H1 (cell line): ENCODE measurements at regions not wholly inside any gene's neighbourhood (a gene's known extent, or its start where the extent isn't known, plus 50 kb on each side); places are given as distances from the start of the nearest gene placed in this dataset.

Source experiments
- CTCF ChIA-PET: fragments of 300-600 bp; sonication (Branson Sonifier 250); formaldehyde crosslinking; loops from one replicate; lab custom pipeline; 2021; ENCODE audit not compliant: partially characterized antibody; lab: Charles Lee
- POLR2A ChIA-PET: fragments of 300-600 bp; sonication (Branson Sonifier 250); formaldehyde crosslinking; loops from one replicate; lab custom pipeline; 2021; ENCODE audit warnings: inconsistent platforms; ENCODE audit not compliant: partially characterized antibody; lab: Charles Lee
- DNase-seq, 2 experiments: peaks; one replicate each; pipeline versions ENCODE4 v3.0.0 to v3.0.0-alpha.2; 2010 to 2022; ENCODE audit warnings: low spot score in 2 of 2, low read depth in 1 of 2, mixed read lengths in 1 of 2
- FAIRE-seq: peaks from 2 replicates; lab custom pipeline; 2011; peaks lifted over from hg19 to GRCh38; lab: Jason Lieb, UNC
- H2AFZ ChIP-seq: 2 replicates; pipeline ENCODE4 v1.8.1; 2012; ENCODE audit warnings: low read length, inconsistent platforms
- H2AK5ac ChIP-seq: 2 replicates; pipeline ENCODE4 v1.6.1; 2013; ENCODE audit warnings: low read depth, low read length
- H2BK120ac ChIP-seq: replicated peaks from 2 replicates; pipeline ENCODE3; 2013; ENCODE audit warnings: low read depth, low read length, inconsistent platforms
- H2BK12ac ChIP-seq: 2 replicates; pipeline ENCODE4 v1.6.1; 2013; ENCODE audit warnings: low read depth, low read length
- H2BK15ac ChIP-seq: 2 replicates; pipeline ENCODE4 v1.6.1; 2013; ENCODE audit warnings: low read length
- H2BK20ac ChIP-seq: 2 replicates; pipeline ENCODE4 v1.6.1; 2013; ENCODE audit warnings: low read length
- H2BK5ac ChIP-seq: 2 replicates; pipeline ENCODE4 v1.6.1; 2013; ENCODE audit warnings: low read depth, low read length
- H3K14ac ChIP-seq: 2 replicates; pipeline ENCODE4 v1.6.1; 2013; ENCODE audit warnings: inconsistent platforms; ENCODE audit not compliant: insufficient read length
- H3K18ac ChIP-seq: 2 replicates; pipeline ENCODE4 v1.6.1; 2013; ENCODE audit warnings: low read length; ENCODE audit errors: extremely low read depth
- H3K23ac ChIP-seq: 2 replicates; pipeline ENCODE4 v1.6.1; 2013; ENCODE audit warnings: inconsistent platforms; ENCODE audit not compliant: insufficient read length
- H3K23me2 ChIP-seq: 2 replicates; pipeline ENCODE4 v1.6.1; 2013; ENCODE audit warnings: low read depth, low read length
- H3K27ac ChIP-seq: 2 replicates; pipeline ENCODE4 v1.6.1; 2011; ENCODE audit warnings: low read depth, low read length, inconsistent platforms
- H3K27me3 ChIP-seq, 4 experiments: replicated peaks in 1 of 4; 1 replicate in 1 of 4; 2 replicates in 3 of 4; pipeline versions ENCODE4 v1.6.1 to v1.8.1; 2011 to 2013; ENCODE audit warnings: low read length in 3 of 4, mild to moderate bottlenecking in 3 of 4, inconsistent platforms in 2 of 4, mixed read lengths in 2 of 4, moderate library complexity in 1 of 4; ENCODE audit not compliant: control insufficient read depth in 3 of 4, insufficient read depth in 3 of 4; ENCODE audit errors: extremely low read depth in 1 of 4
- H3K36me3 ChIP-seq, 4 experiments: 2 replicates each; pipeline versions ENCODE4 v1.6.1 to v1.8.1; 2011 to 2013; ENCODE audit warnings: mild to moderate bottlenecking in 4 of 4, low read length in 3 of 4, moderate library complexity in 2 of 4, control low read depth in 1 of 4, inconsistent platforms in 1 of 4; ENCODE audit not compliant: insufficient read depth in 4 of 4, control insufficient read depth in 2 of 4
- H3K4ac ChIP-seq: replicated peaks from 2 replicates; pipeline ENCODE3; 2013; ENCODE audit warnings: low read length, low read depth, mixed read lengths, inconsistent platforms; ENCODE audit not compliant: insufficient read length
- H3K4me1 ChIP-seq, 4 experiments: replicated peaks in 1 of 4; 1 replicate in 1 of 4; 2 replicates in 3 of 4; pipeline versions ENCODE4 v1.6.1 to v1.8.1; 2011 to 2013; ENCODE audit warnings: low read length in 3 of 4, inconsistent platforms in 2 of 4, mixed read lengths in 1 of 4; ENCODE audit not compliant: insufficient read depth in 4 of 4, control insufficient read depth in 3 of 4
- H3K4me2 ChIP-seq, 2 experiments: 2 replicates each; pipeline versions ENCODE4 v1.6.1 to v1.8.1; 2011 to 2013; ENCODE audit warnings: low read depth in 2 of 2, low read length in 2 of 2, control low read depth in 1 of 2, inconsistent platforms in 1 of 2, mild to moderate bottlenecking in 1 of 2; ENCODE audit not compliant: insufficient read depth in 1 of 2
- H3K4me3 ChIP-seq, 4 experiments: fragments of 200-600, 300-600 bp in 1 of 4; sonication (generic), shearing (Covaris generic), sonication (Bioruptor Twin) in 1 of 4; 2 replicates each; pipeline versions ENCODE4 v1.5.1 to v1.8.1; 2011 to 2016; ENCODE audit warnings: low read length in 4 of 4, low read depth in 3 of 4, control low read depth in 2 of 4, inconsistent platforms in 2 of 4, mild to moderate bottlenecking in 2 of 4, mixed read lengths in 1 of 4, moderate library complexity in 1 of 4; ENCODE audit not compliant: insufficient read depth in 2 of 4; ENCODE audit errors: extremely low read depth in 1 of 4
- H3K56ac ChIP-seq: replicated peaks from 2 replicates; pipeline ENCODE3; 2013; ENCODE audit warnings: low read depth, mild to moderate bottlenecking, mixed read lengths, low read length, inconsistent platforms; ENCODE audit not compliant: insufficient read length
- H3K79me1 ChIP-seq: 2 replicates; pipeline ENCODE4 v1.6.1; 2013; ENCODE audit warnings: low read depth, low read length, control low read depth
- H3K79me2 ChIP-seq, 2 experiments: 2 replicates each; pipeline versions ENCODE4 v1.6.1 to v1.8.1; 2012 to 2013; ENCODE audit warnings: low read length in 2 of 2, mild to moderate bottlenecking in 2 of 2, inconsistent platforms in 1 of 2; ENCODE audit not compliant: insufficient read depth in 2 of 2, control insufficient read depth in 1 of 2
- H3K9ac ChIP-seq, 4 experiments: replicated peaks in 1 of 4; 1 replicate in 1 of 4; 2 replicates in 3 of 4; pipeline versions ENCODE4 v1.6.1 to v1.8.1; 2011 to 2013; ENCODE audit warnings: low read depth in 3 of 4, low read length in 3 of 4, control low read depth in 2 of 4, mild to moderate bottlenecking in 2 of 4, moderate library complexity in 2 of 4, inconsistent platforms in 1 of 4; ENCODE audit errors: extremely low read depth in 1 of 4
- H3K9me3 ChIP-seq, 2 experiments: 2 replicates each; pipeline versions ENCODE4 v1.6.1 to v1.8.1; 2012 to 2013; ENCODE audit warnings: mild to moderate bottlenecking in 2 of 2, moderate library complexity in 2 of 2, control low read depth in 1 of 2, inconsistent platforms in 1 of 2, low read depth in 1 of 2, low read length in 1 of 2, mixed read lengths in 1 of 2; ENCODE audit not compliant: insufficient read depth in 2 of 2
- H4K20me1 ChIP-seq, 2 experiments: replicated peaks in 1 of 2; 2 replicates each; pipeline versions ENCODE3 to v1.8.1; 2011 to 2013; ENCODE audit warnings: inconsistent platforms in 2 of 2, low read length in 2 of 2, mild to moderate bottlenecking in 1 of 2; ENCODE audit not compliant: insufficient read depth in 2 of 2, control insufficient read depth in 1 of 2
- H4K5ac ChIP-seq: 2 replicates; pipeline ENCODE4 v1.6.1; 2013; ENCODE audit warnings: low read length, low read depth, mixed read lengths, inconsistent platforms; ENCODE audit not compliant: insufficient read length
- H4K8ac ChIP-seq: 2 replicates; pipeline ENCODE4 v1.8.0; 2013; ENCODE audit warnings: mild to moderate bottlenecking, moderate library complexity, low read length, inconsistent platforms; ENCODE audit not compliant: insufficient read depth; ENCODE audit errors: extremely low read depth
- H4K91ac ChIP-seq: replicated peaks from 2 replicates; pipeline ENCODE3; 2013; ENCODE audit warnings: low read length, mixed read lengths, inconsistent platforms; ENCODE audit not compliant: insufficient read length
- BACH1 ChIP-seq: IDR thresholded peaks from 2 replicates; pipeline ENCODE4 v1.6.1; 2012; ENCODE audit warnings: low read length, improper control_type of control experiment
- E2F6 ChIP-seq: IDR thresholded peaks from 2 replicates; pipeline ENCODE4 v1.6.1; 2012; ENCODE audit warnings: inconsistent platforms
- FOSL1 ChIP-seq: IDR thresholded peaks from 2 replicates; pipeline ENCODE4 v1.6.1; 2011; ENCODE audit warnings: mild to moderate bottlenecking, low read depth, low read length, moderate library complexity; ENCODE audit not compliant: insufficient read depth
- HDAC6 ChIP-seq: IDR thresholded peaks from one replicate; pipeline ENCODE4 v1.7.1; 2012; ENCODE audit warnings: low read depth, mild to moderate bottlenecking, inconsistent platforms, low read length, moderate library complexity
- POU5F1 ChIP-seq: IDR thresholded peaks from 2 replicates; pipeline ENCODE4 v1.6.1; 2011; ENCODE audit warnings: low read depth, mild to moderate bottlenecking, low read length, moderate library complexity
- RAD21 ChIP-seq, 2 experiments: IDR thresholded peaks in 1 of 2; conservative IDR thresholded peaks in 1 of 2; 2 replicates each; pipeline ENCODE4 v1.6.1; 2011; ENCODE audit warnings: low read depth in 2 of 2, low read length in 2 of 2, improper control_type of control experiment in 1 of 2, inconsistent platforms in 1 of 2, mild to moderate bottlenecking in 1 of 2, moderate library complexity in 1 of 2
- SP2 ChIP-seq: IDR thresholded peaks from 2 replicates; pipeline ENCODE4 v1.6.1; 2012; ENCODE audit warnings: mild to moderate bottlenecking, low read length, inconsistent platforms
- SP4 ChIP-seq: IDR thresholded peaks from 2 replicates; pipeline ENCODE4 v1.6.1; 2012; ENCODE audit warnings: low read length, inconsistent platforms
- TBP ChIP-seq: IDR thresholded peaks from 2 replicates; pipeline ENCODE4 v1.6.1; 2011; ENCODE audit warnings: low read depth, low read length, improper control_type of control experiment
- WGBS, 2 experiments: shearing (Covaris generic) in 1 of 2; methylation state at CpG; one replicate each; pipeline versions ENCODE4 v1.1.6 to v1.1.7; 2013 to 2015; ENCODE audit warnings: low lambda C conversion rate in 2 of 2, mixed read lengths in 2 of 2, inconsistent platforms in 1 of 2, low coverage in 1 of 2, missing lambda C conversion rate in 1 of 2; ENCODE audit not compliant: insufficient replicate concordance in 2 of 2, insufficient coverage in 1 of 2, insufficient read length in 1 of 2; ENCODE audit errors: extremely low coverage in 1 of 2, missing lambda C conversion rate in 1 of 2; 5-methylcytosine and 5-hydroxymethylcytosine counted together

- no peak overlapping the region for H3K4me2 ChIP-seq
- ChIA-PET CTCF (no interaction called here), POLR2A (no interaction called here)
- DNase-seq (no peak), FAIRE-seq (no peak)
- WGBS, 2 experiments = 91% methylated on average over 11 of the region's 11 CpGs; no CpG with 5 or more reads in 1 of the 2 experiments
- no peak overlapping the region for H2BK20ac ChIP-seq
- H3K9ac ChIP-seq = no peak overlapping the region
- no peak overlapping the region for H4K91ac ChIP-seq
- no peak overlapping the region for H2BK15ac ChIP-seq
- TF ChIP-seq SP4 (no peak), FOSL1 (no peak), POU5F1 (no peak), SP2 (no peak), HDAC6 (no peak), RAD21 (IDR thresholded peaks at IDR 0.05 in 1 of 2, conservative IDR thresholded peaks at IDR 0.05 in 1 of 2; ENCODE audit: low read depth in 2 of 2, low read length in 2 of 2) (no peak), BACH1 (no peak), E2F6 (no peak), TBP (no peak)
- H3K56ac ChIP-seq = no peak overlapping the region
- H3K4ac ChIP-seq = no peak overlapping the region
- no peaks in the 10 kb centered on the region for H3K36me3 ChIP-seq
- no peaks in the 10 kb centered on the region for H3K79me2 ChIP-seq
- no peak overlapping the region for H3K14ac ChIP-seq
- no peak overlapping the region for H2AFZ ChIP-seq
- H2AK5ac ChIP-seq = no peak overlapping the region
- H3K23me2 ChIP-seq = no peaks in the 10 kb centered on the region
- H2BK12ac ChIP-seq = no peak overlapping the region
- H2BK120ac ChIP-seq = no peak overlapping the region
- H4K8ac ChIP-seq = no peak overlapping the region
- no peaks in the 10 kb centered on the region for H3K27me3 ChIP-seq
- H3K18ac ChIP-seq = no peak overlapping the region
- no peak overlapping the region for H4K5ac ChIP-seq
- H4K20me1 ChIP-seq = no peaks in the 10 kb centered on the region
- 0 out of 4 replicates have a peak, but pooled peaks cover 0 to 4% of the 10 kb centered on the region in 2 experiments for H3K9me3 ChIP-seq
- H3K27ac ChIP-seq = no peak overlapping the region
- H3K79me1 ChIP-seq = no peaks in the 10 kb centered on the region
- H3K4me3 ChIP-seq = no peak overlapping the region
- H3K23ac ChIP-seq = no peak overlapping the region
- H2BK5ac ChIP-seq = no peak overlapping the region
- H3K4me1 ChIP-seq = peaks cover 0 to 8% (median 1%) of the 10 kb centered on the region in 4 experiments; a peak in 5 of 7 replicates
Measured at GRCh38 chr15:61656391-61656790, 403.9 kb downstream of the VPS13C start.
